ENCODE measurements at regions not wholly inside any gene's neighbourhood (a gene's known extent, or its start where the extent isn't known, plus 50 kb on each side); places are given as distances from the start of the nearest gene placed in this dataset.

DNA sequence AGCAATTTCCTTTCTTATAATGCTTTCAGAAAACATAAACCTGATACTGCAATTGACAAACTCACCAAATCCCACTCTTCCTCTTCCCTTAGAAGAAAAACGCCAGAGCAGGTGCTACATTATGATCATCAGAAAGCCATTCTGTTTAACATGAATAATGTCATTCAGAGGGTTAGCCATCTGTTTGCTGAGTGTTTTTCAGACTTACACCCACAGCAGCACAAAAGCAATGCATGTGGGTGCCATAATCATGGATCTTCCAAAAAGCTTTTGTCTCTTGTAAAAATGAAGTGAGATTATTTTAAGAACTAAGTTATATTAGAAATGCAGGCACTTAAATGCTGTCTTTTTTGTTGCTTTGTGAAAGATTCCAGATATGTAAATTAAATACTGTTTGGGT lies 204.6 kb upstream of the TMPRSS15 start:
- intact Hi-C loops (cut with DNase I) = no loop called here
- H3K27ac ChIP-seq = no peak overlapping the region
- ATAC-seq (no peak), DNase-seq (no peak)
- H3K27me3 ChIP-seq = no peaks in the 10 kb centered on the region
- H3K4me3 ChIP-seq = no peak overlapping the region
- TF ChIP-seq, protein P1, sequence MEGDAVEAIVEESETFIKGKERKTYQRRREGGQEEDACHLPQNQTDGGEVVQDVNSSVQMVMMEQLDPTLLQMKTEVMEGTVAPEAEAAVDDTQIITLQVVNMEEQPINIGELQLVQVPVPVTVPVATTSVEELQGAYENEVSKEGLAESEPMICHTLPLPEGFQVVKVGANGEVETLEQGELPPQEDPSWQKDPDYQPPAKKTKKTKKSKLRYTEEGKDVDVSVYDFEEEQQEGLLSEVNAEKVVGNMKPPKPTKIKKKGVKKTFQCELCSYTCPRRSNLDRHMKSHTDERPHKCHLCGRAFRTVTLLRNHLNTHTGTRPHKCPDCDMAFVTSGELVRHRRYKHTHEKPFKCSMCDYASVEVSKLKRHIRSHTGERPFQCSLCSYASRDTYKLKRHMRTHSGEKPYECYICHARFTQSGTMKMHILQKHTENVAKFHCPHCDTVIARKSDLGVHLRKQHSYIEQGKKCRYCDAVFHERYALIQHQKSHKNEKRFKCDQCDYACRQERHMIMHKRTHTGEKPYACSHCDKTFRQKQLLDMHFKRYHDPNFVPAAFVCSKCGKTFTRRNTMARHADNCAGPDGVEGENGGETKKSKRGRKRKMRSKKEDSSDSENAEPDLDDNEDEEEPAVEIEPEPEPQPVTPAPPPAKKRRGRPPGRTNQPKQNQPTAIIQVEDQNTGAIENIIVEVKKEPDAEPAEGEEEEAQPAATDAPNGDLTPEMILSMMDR (IDR thresholded peaks at IDR 0.05) = no peak
- peaks cover 0 to 2% of the 10 kb centered on the region in 2 donors for H3K9me3 ChIP-seq
- H3K4me1 ChIP-seq = no peaks in the 10 kb centered on the region
- no peaks in the 10 kb centered on the region for H3K36me3 ChIP-seq

DNA sequence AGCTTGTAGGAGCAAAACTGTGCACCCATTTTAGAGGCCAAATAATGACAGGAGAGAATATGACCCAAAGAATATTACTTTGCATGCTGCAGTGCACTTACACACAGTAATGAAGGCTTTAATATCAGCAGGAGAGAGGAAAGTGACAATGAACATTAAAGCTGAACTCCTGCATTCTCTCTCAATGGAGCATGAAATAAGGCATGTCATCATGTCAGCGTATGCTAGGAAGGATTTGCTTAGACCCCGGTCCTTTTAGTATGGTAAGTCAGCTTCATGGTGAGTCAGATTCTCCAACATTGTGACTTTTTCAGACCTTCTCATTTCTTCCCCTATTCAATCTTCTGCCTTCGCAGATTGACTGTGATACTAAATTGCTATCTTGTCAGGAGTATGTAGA lies 210.7 kb upstream of the TMPRSS15 start:
- DNase-seq = no peak
- intact Hi-C loops (cut with DNase I) = no loop called here
- Histone ChIP-seq H3K4me1 (no peaks in the 10 kb centered on the region), H3K27ac (no peak overlapping the region), H3K36me3 (no peaks in the 10 kb centered on the region), H3K4me3 (no peak overlapping the region), H3K9me3 (no peaks in the 10 kb centered on the region), H3K27me3 (no peaks in the 10 kb centered on the region)
- no peak for ATAC-seq
- TF ChIP-seq, protein P1 (IDR thresholded peaks at IDR 0.05) = no peak

DNA sequence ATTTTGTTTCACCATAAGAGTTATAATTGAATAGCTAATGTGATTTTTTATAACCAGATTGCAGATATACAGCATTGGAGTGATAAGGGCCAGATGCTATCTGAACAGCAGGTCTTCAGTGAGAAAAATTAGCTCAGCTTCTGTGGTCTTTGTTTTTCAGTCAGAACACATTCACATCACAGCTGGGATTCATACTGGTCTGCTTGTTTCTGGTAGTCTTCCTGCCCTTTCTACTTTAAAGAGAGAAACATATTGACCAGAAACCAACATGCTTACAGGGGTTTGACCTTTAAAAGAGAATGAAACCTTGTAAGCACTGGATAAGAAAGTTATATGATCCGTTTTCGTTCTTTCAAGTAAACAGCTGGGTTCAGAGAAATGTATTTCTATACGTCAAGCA lies 213.7 kb upstream of the TMPRSS15 start:
- Histone ChIP-seq H3K4me1 (no peaks in the 10 kb centered on the region), H3K9me3 (no peaks in the 10 kb centered on the region), H3K27ac (no peak overlapping the region), H3K27me3 (no peaks in the 10 kb centered on the region), H3K4me3 (no peak overlapping the region), H3K36me3 (no peaks in the 10 kb centered on the region)
- TF ChIP-seq, protein P1 (IDR thresholded peaks at IDR 0.05) = no peak
- DNase-seq (no peak), ATAC-seq (no peak)
- intact Hi-C loops (cut with DNase I) = no loop called here

DNA sequence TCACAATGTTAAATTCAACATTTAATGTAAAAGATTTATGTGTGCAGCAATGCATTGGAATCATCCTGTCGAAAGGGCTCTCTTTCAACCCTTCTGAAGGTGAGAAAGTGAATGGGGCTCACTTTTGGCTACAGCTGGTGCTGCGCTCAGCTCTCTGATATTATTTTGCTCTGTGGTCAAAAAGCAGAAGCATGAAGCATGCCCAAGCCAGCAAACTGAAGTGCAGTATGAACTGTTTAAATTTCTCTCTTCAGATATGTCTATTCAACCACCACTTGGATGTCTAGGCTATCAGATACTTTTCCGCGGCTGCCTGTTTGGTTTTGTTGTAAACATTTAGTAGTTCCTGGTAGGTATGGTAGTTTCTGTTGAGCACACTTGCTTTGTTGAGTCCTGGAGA lies 216.9 kb upstream of the TMPRSS15 start:
- Histone ChIP-seq H3K9me3 (no peaks in the 10 kb centered on the region), H3K27me3 (no peaks in the 10 kb centered on the region), H3K4me3 (no peak overlapping the region), H3K4me1 (no peaks in the 10 kb centered on the region), H3K36me3 (no peaks in the 10 kb centered on the region), H3K27ac (no peak overlapping the region)
- no peak for DNase-seq
- intact Hi-C loops (cut with DNase I) = no loop called here
- TF ChIP-seq, protein P1 (IDR thresholded peaks at IDR 0.05) = no peak
- ATAC-seq = no peak

DNA sequence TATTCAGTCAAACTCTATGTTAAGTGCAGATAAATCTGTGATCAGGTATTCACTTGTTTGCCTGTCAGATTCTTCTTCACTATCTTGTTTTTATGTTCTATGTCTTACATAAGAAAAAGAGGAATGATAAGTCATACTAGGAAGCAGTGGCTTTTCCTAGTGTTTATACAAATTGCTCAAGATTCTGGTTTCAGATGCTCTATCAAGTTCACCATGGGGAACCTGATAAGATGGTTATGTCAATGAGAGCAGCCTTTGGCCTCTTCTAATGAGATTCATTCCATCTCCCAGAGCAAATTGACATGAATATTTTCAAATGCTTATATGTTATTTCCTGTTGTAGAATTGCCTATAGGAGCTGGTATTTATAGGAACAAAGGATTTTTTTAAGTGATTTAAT lies 218.8 kb upstream of the TMPRSS15 start:
- H3K36me3 ChIP-seq = no peaks in the 10 kb centered on the region
- ATAC-seq (no peak), DNase-seq (no peak)
- H3K4me1 ChIP-seq = no peaks in the 10 kb centered on the region
- no peaks in the 10 kb centered on the region for H3K9me3 ChIP-seq
- H3K27me3 ChIP-seq = no peaks in the 10 kb centered on the region
- no peak overlapping the region for H3K27ac ChIP-seq
- no peak overlapping the region for H3K4me3 ChIP-seq
- intact Hi-C loops (cut with DNase I) = no loop called here
- TF ChIP-seq, protein P1 (IDR thresholded peaks at IDR 0.05) = no peak

All from left lung (tissue), 4 donors.